GM23338 (cell line): ENCODE measurements at regions not wholly inside any gene's neighbourhood (a gene's known extent, or its start where the extent isn't known, plus 50 kb on each side); places are given as distances from the start of the nearest gene placed in this dataset.

Source experiments
- ATAC-seq: fragments of 200-7000 bp; cut with Tn5 transposase; 3 replicates; pipeline ENCODE4 v1.9.1; 2020
- DNase-seq: peaks from one replicate; pipeline ENCODE4 v3.0.0-alpha.2; 2015; ENCODE audit warnings: low spot score
- H2AFZ ChIP-seq: fragments of 200-600 bp; sonication (generic); 2 replicates; pipeline ENCODE4 v1.8.0; 2016; ENCODE audit warnings: antibody characterized with exemption, mild to moderate bottlenecking, moderate library complexity
- H3F3A ChIP-seq: fragments of 200-600 bp; sonication (generic); replicated peaks from 2 replicates; pipeline ENCODE4 v1.8.0; 2017; ENCODE audit warnings: antibody characterized with exemption, mixed run types, low read depth
- H3K27ac ChIP-seq: fragments of 200-600 bp; sonication (generic); 2 replicates; pipeline ENCODE4 v1.6.1; 2016; ENCODE audit warnings: low read depth
- H3K27me3 ChIP-seq: fragments of 200-600 bp; sonication (generic); 2 replicates; pipeline ENCODE4 v1.8.0; 2016; ENCODE audit warnings: mild to moderate bottlenecking, mixed run types, moderate library complexity; ENCODE audit not compliant: insufficient read depth
- H3K36me3 ChIP-seq: fragments of 200-600 bp; sonication (generic); 2 replicates; pipeline ENCODE4 v1.8.0; 2016; ENCODE audit warnings: mild to moderate bottlenecking; ENCODE audit not compliant: insufficient read depth
- H3K4me1 ChIP-seq: fragments of 200-600 bp; sonication (generic); 2 replicates; pipeline ENCODE4 v1.8.0; 2016; ENCODE audit warnings: mild to moderate bottlenecking, moderate library complexity; ENCODE audit not compliant: insufficient read depth
- H3K4me2 ChIP-seq: fragments of 200-600 bp; sonication (generic); 2 replicates; pipeline ENCODE4 v1.7.1; 2017; ENCODE audit warnings: mixed run types
- H3K4me3 ChIP-seq: fragments of 200-600 bp; sonication (generic); 2 replicates; pipeline ENCODE4 v1.6.1; 2016; ENCODE audit warnings: mixed run types
- H3K79me2 ChIP-seq: fragments of 200-600 bp; sonication (generic); replicated peaks from 2 replicates; pipeline ENCODE4 v1.8.0; 2017; ENCODE audit warnings: mild to moderate bottlenecking; ENCODE audit not compliant: insufficient read depth
- H3K9me2 ChIP-seq: fragments of 200-600 bp; sonication (generic); 2 replicates; pipeline ENCODE4 v1.8.0; 2017; ENCODE audit not compliant: insufficient read depth
- H4K20me1 ChIP-seq: fragments of 200-600 bp; sonication (generic); replicated peaks from 2 replicates; pipeline ENCODE4 v1.8.0; 2017; ENCODE audit warnings: mild to moderate bottlenecking; ENCODE audit not compliant: insufficient read depth
- H3K27ac Mint-ChIP-seq: 2 replicates; pipeline ENCODE4 v1.8.0; 2020; ENCODE audit warnings: inconsistent platforms, mild to moderate bottlenecking, moderate library complexity, mixed read lengths
- H3K27me3 Mint-ChIP-seq: 3 replicates; pipeline ENCODE4 v1.8.0; 2022; ENCODE audit warnings: low read depth, mild to moderate bottlenecking, moderate library complexity, mixed read lengths, inconsistent platforms; ENCODE audit not compliant: insufficient read depth, poor library complexity
- H3K36me3 Mint-ChIP-seq: 3 replicates; pipeline ENCODE4 v1.8.0; 2021; ENCODE audit warnings: low read depth, mild to moderate bottlenecking, inconsistent platforms, moderate library complexity, mixed read lengths
- H3K4me1 Mint-ChIP-seq: 3 replicates; pipeline ENCODE4 v1.8.0; 2020; ENCODE audit warnings: mild to moderate bottlenecking, inconsistent platforms, mixed read lengths
- H3K4me3 Mint-ChIP-seq: 3 replicates; pipeline ENCODE4 v1.8.0; 2021; ENCODE audit warnings: moderate library complexity, mild to moderate bottlenecking, inconsistent platforms, mixed read lengths
- H3K9me3 Mint-ChIP-seq: 3 replicates; pipeline ENCODE4 v1.8.0; 2020; ENCODE audit warnings: moderate library complexity, mild to moderate bottlenecking, inconsistent platforms, mixed read lengths
- ETS1 ChIP-seq: IDR thresholded peaks from 2 replicates; pipeline ENCODE4 v1.6.1; 2016; ENCODE audit warnings: antibody characterized with exemption
- EZH2phosphoT487 ChIP-seq: fragments of 200-600 bp; sonication (generic); IDR thresholded peaks from one replicate; pipeline ENCODE4 v1.8.1; 2018; ENCODE audit warnings: antibody characterized with exemption; ENCODE audit not compliant: unreplicated experiment
- REST ChIP-seq: IDR thresholded peaks from one replicate; pipeline ENCODE4 v1.6.1; 2018; ENCODE audit warnings: antibody characterized with exemption; ENCODE audit not compliant: unreplicated experiment
- ZNF462 ChIP-seq: fragments of 250-450 bp; sonication (Bioruptor Pico); IDR thresholded peaks from 2 replicates; pipeline ENCODE4 v1.5.0; 2020; ENCODE audit warnings: mild to moderate bottlenecking, moderate library complexity

- TF ChIP-seq ZNF462 (CRISPR knock-in tag) = no peak
- TF ChIP-seq EZH2phosphoT487 = no peak
These were observed 163.1 kb downstream of the LRRC70 start (continued) for GRCh38 chr5:62741761-62742160.

- TF ChIP-seq REST = no peak
- no peak for TF ChIP-seq ETS1
- Histone ChIP-seq H3K79me2 (no peaks in the 10 kb centered on the region), H3K9me2 (peaks cover 5% of the 10 kb centered on the region; the same call in 1 of the 2 replicates), H3K27ac (no peak overlapping the region), H3F3A (no peaks in the 10 kb centered on the region), H3K4me3 (no peak overlapping the region), H3K27me3 (no peaks in the 10 kb centered on the region), H3K4me1 (no peaks in the 10 kb centered on the region), H2AFZ (no peak overlapping the region), H3K4me2 (no peak overlapping the region), H4K20me1 (no peaks in the 10 kb centered on the region), H3K36me3 (no peaks in the 10 kb centered on the region)
- Mint-ChIP-seq H3K36me3 (no peaks in the 10 kb centered on the region), H3K27me3 (no peaks in the 10 kb centered on the region), H3K9me3 (no peaks in the 10 kb centered on the region; the same call in 2 of the 3 replicates), H3K27ac (no peak overlapping the region), H3K4me1 (no peaks in the 10 kb centered on the region), H3K4me3 (no peak overlapping the region)
- DNase-seq (no peak), ATAC-seq (no peak)
These were observed 159.1 kb downstream of the LRRC70 start for GRCh38 chr5:62737766-62738165.
